H9 (cell line): ENCODE measurements at regions not wholly inside any gene's neighbourhood (a gene's known extent, or its start where the extent isn't known, plus 50 kb on each side); places are given as distances from the start of the nearest gene placed in this dataset.

Experiments used
- DNase-seq: peaks from one replicate; pipeline ENCODE4 v3.0.0-alpha.2; 2017
- H2AFZ ChIP-seq: one replicate; pipeline ENCODE4 v1.6.1; 2013; ENCODE audit warnings: mild to moderate bottlenecking, low read length, control low read depth, moderate library complexity
- H2AK5ac ChIP-seq: 2 replicates; pipeline ENCODE4 v1.6.1; 2013; ENCODE audit warnings: low read length, control low read depth, mixed read lengths; ENCODE audit not compliant: insufficient read length
- H2BK120ac ChIP-seq: one replicate; pipeline ENCODE4 v1.6.1; 2013; ENCODE audit warnings: low read depth, mild to moderate bottlenecking, low read length, control low read depth, inconsistent platforms; ENCODE audit not compliant: poor library complexity, severe bottlenecking
- H2BK12ac ChIP-seq: 2 replicates; pipeline ENCODE4 v1.6.1; 2013; ENCODE audit warnings: low read length, control low read depth, mixed read lengths, low read depth; ENCODE audit not compliant: insufficient read length
- H2BK15ac ChIP-seq: 2 replicates; pipeline ENCODE4 v1.6.1; 2013; ENCODE audit warnings: low read depth, low read length, control low read depth
- H2BK20ac ChIP-seq: one replicate; pipeline ENCODE4 v1.6.1; 2013; ENCODE audit warnings: low read depth, mild to moderate bottlenecking, low read length, control low read depth, inconsistent platforms; ENCODE audit not compliant: poor library complexity, severe bottlenecking
- H2BK5ac ChIP-seq: 2 replicates; pipeline ENCODE4 v1.6.1; 2013; ENCODE audit warnings: low read length, control low read depth, mixed read lengths; ENCODE audit not compliant: insufficient read length
- H3K14ac ChIP-seq: 2 replicates; pipeline ENCODE4 v1.6.1; 2013; ENCODE audit warnings: low read length, control low read depth; ENCODE audit not compliant: insufficient read depth
- H3K18ac ChIP-seq: 2 replicates; pipeline ENCODE4 v1.6.1; 2013; ENCODE audit warnings: low read depth, mild to moderate bottlenecking, mixed read lengths, low read length, control low read depth; ENCODE audit not compliant: insufficient read length
- H3K23ac ChIP-seq: 2 replicates; pipeline ENCODE4 v1.6.1; 2013; ENCODE audit warnings: low read length, control low read depth, mixed read lengths, low read depth; ENCODE audit not compliant: insufficient read length
- H3K23me2 ChIP-seq: 2 replicates; pipeline ENCODE4 v1.6.1; 2013; ENCODE audit warnings: low read depth, mild to moderate bottlenecking, mixed read lengths, low read length, control low read depth; ENCODE audit not compliant: insufficient read length, poor library complexity, severe bottlenecking
- H3K27ac ChIP-seq: 2 replicates; pipeline ENCODE4 v1.5.1; 2013; ENCODE audit warnings: low read length, control low read depth, mixed read lengths, low read depth; ENCODE audit not compliant: insufficient read length
- H3K27me3 ChIP-seq: 2 replicates; pipeline ENCODE4 v1.6.1; 2013; ENCODE audit warnings: low read length, control low read depth, inconsistent platforms; ENCODE audit not compliant: insufficient read depth
- H3K4ac ChIP-seq: 2 replicates; pipeline ENCODE4 v1.6.1; 2013; ENCODE audit warnings: low read depth, mild to moderate bottlenecking, control low read depth, inconsistent platforms, low read length, moderate library complexity
- H3K4me1 ChIP-seq: 2 replicates; pipeline ENCODE4 v1.6.1; 2013; ENCODE audit warnings: low read length, control low read depth, inconsistent platforms; ENCODE audit not compliant: insufficient read depth
- H3K4me2 ChIP-seq: 2 replicates; pipeline ENCODE4 v1.6.1; 2013; ENCODE audit warnings: low read length, control low read depth, mixed read lengths; ENCODE audit not compliant: insufficient read length, insufficient read depth
- H3K56ac ChIP-seq: 2 replicates; pipeline ENCODE4 v1.6.1; 2013; ENCODE audit warnings: low read depth, mild to moderate bottlenecking, mixed read lengths, low read length, control low read depth; ENCODE audit not compliant: insufficient read length
- H3K79me1 ChIP-seq: 2 replicates; pipeline ENCODE4 v1.6.1; 2013; ENCODE audit warnings: low read depth, mild to moderate bottlenecking, moderate library complexity, low read length, control low read depth, inconsistent platforms; ENCODE audit not compliant: insufficient read depth, poor library complexity, severe bottlenecking
- H3K79me2 ChIP-seq: 2 replicates; pipeline ENCODE4 v1.6.1; 2013; ENCODE audit warnings: low read length, control low read depth, inconsistent platforms; ENCODE audit not compliant: insufficient read depth
- H3K9ac ChIP-seq: 2 replicates; pipeline ENCODE4 v1.6.1; 2013; ENCODE audit warnings: low read length, control low read depth, mixed read lengths; ENCODE audit not compliant: insufficient read length; ENCODE audit errors: extremely low read depth
- H3K9me3 ChIP-seq: one replicate; pipeline ENCODE4 v1.6.1; 2013; ENCODE audit warnings: low read depth, low read length, inconsistent platforms; ENCODE audit not compliant: control insufficient read depth
- H3T11ph ChIP-seq: one replicate; pipeline ENCODE4 v1.6.1; 2013; ENCODE audit warnings: mild to moderate bottlenecking, low read length, control low read depth, inconsistent platforms
- H4K20me1 ChIP-seq: one replicate; pipeline ENCODE4 v1.6.1; 2013; ENCODE audit not compliant: control insufficient read depth, insufficient read length, insufficient read depth
- H4K5ac ChIP-seq: 2 replicates; pipeline ENCODE4 v1.6.1; 2013; ENCODE audit warnings: low read depth, mild to moderate bottlenecking, mixed read lengths, low read length, control low read depth; ENCODE audit not compliant: insufficient read length
- H4K8ac ChIP-seq: replicated peaks from 2 replicates; pipeline ENCODE4 v1.6.1; 2013; ENCODE audit warnings: low read length, control low read depth, mixed read lengths, low read depth; ENCODE audit not compliant: insufficient read length
- H4K91ac ChIP-seq: 2 replicates; pipeline ENCODE4 v1.6.1; 2013; ENCODE audit warnings: low read depth, mild to moderate bottlenecking, moderate library complexity, mixed read lengths, low read length, control low read depth; ENCODE audit not compliant: insufficient read length
- H3K27ac Mint-ChIP-seq, 3 experiments: 2 replicates in 2 of 3; 3 replicates in 1 of 3; pipeline ENCODE4 v1.8.0; 2020 to 2021; ENCODE audit warnings: mixed read lengths in 3 of 3, mild to moderate bottlenecking in 1 of 3, moderate library complexity in 1 of 3
- H3K27me3 Mint-ChIP-seq: 2 replicates; pipeline ENCODE4 v1.8.0; 2021; ENCODE audit warnings: low read depth, mild to moderate bottlenecking, moderate library complexity, mixed read lengths
- H3K36me3 Mint-ChIP-seq, 3 experiments: 2 replicates in 2 of 3; 3 replicates in 1 of 3; pipeline ENCODE4 v1.8.0; 2020 to 2021; ENCODE audit warnings: low read depth in 3 of 3, mixed read lengths in 3 of 3; ENCODE audit not compliant: insufficient read depth in 1 of 3
- H3K4me1 Mint-ChIP-seq, 2 experiments: 2 replicates each; pipeline ENCODE4 v1.8.0; 2020; ENCODE audit warnings: mixed read lengths in 2 of 2
- H3K4me3 Mint-ChIP-seq, 2 experiments: 2 replicates in 1 of 2; 3 replicates in 1 of 2; pipeline ENCODE4 v1.8.0; 2020 to 2021; ENCODE audit warnings: mild to moderate bottlenecking in 2 of 2, mixed read lengths in 2 of 2, moderate library complexity in 1 of 2
- H3K9me3 Mint-ChIP-seq, 2 experiments: 2 replicates in 1 of 2; 3 replicates in 1 of 2; pipeline ENCODE4 v1.8.0; 2020; ENCODE audit warnings: mild to moderate bottlenecking in 2 of 2, mixed read lengths in 2 of 2, moderate library complexity in 1 of 2
- WGBS: extraction: QIAGEN DNeasy Blood & Tissue Kit; methylation state at CpG from one replicate; pipeline ENCODE4 v1.1.7; 2013; ENCODE audit warnings: missing lambda C conversion rate, low lambda C conversion rate, mixed read lengths; ENCODE audit not compliant: insufficient read length; ENCODE audit errors: extremely low coverage; 5-methylcytosine and 5-hydroxymethylcytosine counted together
- TF ChIP-seq, protein P1 (sequence below): fragments of 200-600 bp; sonication (generic); conservative IDR thresholded peaks from 3 replicates; pipeline ENCODE4 v1.8.0; 2021; ENCODE audit warnings: antibody characterized with exemption, mild to moderate bottlenecking

DNA sequence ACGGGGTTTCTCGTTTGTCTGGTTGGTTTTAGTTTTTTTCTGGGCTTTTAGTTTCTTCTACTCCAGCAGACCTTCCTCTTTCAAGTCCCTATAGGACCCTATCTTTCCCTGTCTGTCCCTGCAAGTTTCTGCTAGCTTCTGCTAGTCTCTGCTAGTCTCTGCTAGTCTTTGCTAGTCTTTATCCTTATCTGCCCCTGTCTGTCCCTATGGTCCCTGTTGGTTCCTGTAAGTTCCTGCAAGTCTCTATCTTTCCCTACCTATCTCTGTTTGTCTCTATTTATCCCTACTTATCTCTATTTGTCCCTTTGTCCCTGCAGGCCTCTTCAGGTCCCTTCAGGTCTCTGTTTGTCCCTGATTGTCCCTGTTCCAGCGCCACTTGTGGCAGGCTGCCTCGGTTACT lies 81.5 kb upstream of the PLEKHG7 start:
- no peak overlapping the region for H3K18ac ChIP-seq
- H2BK120ac ChIP-seq = no peak overlapping the region
- H3K4me1 ChIP-seq = no peaks in the 10 kb centered on the region
- TF ChIP-seq, protein P1, sequence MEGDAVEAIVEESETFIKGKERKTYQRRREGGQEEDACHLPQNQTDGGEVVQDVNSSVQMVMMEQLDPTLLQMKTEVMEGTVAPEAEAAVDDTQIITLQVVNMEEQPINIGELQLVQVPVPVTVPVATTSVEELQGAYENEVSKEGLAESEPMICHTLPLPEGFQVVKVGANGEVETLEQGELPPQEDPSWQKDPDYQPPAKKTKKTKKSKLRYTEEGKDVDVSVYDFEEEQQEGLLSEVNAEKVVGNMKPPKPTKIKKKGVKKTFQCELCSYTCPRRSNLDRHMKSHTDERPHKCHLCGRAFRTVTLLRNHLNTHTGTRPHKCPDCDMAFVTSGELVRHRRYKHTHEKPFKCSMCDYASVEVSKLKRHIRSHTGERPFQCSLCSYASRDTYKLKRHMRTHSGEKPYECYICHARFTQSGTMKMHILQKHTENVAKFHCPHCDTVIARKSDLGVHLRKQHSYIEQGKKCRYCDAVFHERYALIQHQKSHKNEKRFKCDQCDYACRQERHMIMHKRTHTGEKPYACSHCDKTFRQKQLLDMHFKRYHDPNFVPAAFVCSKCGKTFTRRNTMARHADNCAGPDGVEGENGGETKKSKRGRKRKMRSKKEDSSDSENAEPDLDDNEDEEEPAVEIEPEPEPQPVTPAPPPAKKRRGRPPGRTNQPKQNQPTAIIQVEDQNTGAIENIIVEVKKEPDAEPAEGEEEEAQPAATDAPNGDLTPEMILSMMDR = no peak
- no peak overlapping the region for H2BK15ac ChIP-seq
- no CpG with 5 or more reads among the region's 4 CpGs for WGBS
- no peak overlapping the region for H4K91ac ChIP-seq
- DNase-seq = no peak
- H3K27me3 ChIP-seq = no peaks in the 10 kb centered on the region
- H3K9ac ChIP-seq = no peak overlapping the region
- Mint-ChIP-seq H3K4me1 (no peaks in the 10 kb centered on the region), H3K9me3 (0 out of 5 replicates have a peak, but pooled peaks cover 0 to 4% of the 10 kb centered on the region in 2 experiments), H3K27ac (no peak overlapping the region), H3K36me3 (no peaks in the 10 kb centered on the region), H3K4me3 (no peak overlapping the region), H3K27me3 (no peaks in the 10 kb centered on the region)
- no peak overlapping the region for H2BK20ac ChIP-seq
- no peaks in the 10 kb centered on the region for H3K9me3 ChIP-seq
- no peak overlapping the region for H3K14ac ChIP-seq
- H4K20me1 ChIP-seq = no peaks in the 10 kb centered on the region
- no peak overlapping the region for H4K8ac ChIP-seq
- H3K56ac ChIP-seq = no peak overlapping the region
- H4K5ac ChIP-seq = no peak overlapping the region
- H3K27ac ChIP-seq = no peak overlapping the region
- H2BK5ac ChIP-seq = no peak overlapping the region
- no peak overlapping the region for H3T11ph ChIP-seq
- no peak overlapping the region for H2AFZ ChIP-seq
- no peak overlapping the region for H3K4ac ChIP-seq
- H2BK12ac ChIP-seq = no peak overlapping the region
- H3K79me2 ChIP-seq = no peaks in the 10 kb centered on the region
- no peaks in the 10 kb centered on the region for H3K79me1 ChIP-seq
- no peak overlapping the region for H3K23ac ChIP-seq
- no peak overlapping the region for H2AK5ac ChIP-seq
- H3K23me2 ChIP-seq = no peaks in the 10 kb centered on the region
- H3K4me2 ChIP-seq = no peak overlapping the region
